HG03575 (cell line): ENCODE measurements at regions not wholly inside any gene's neighbourhood (a gene's known extent, or its start where the extent isn't known, plus 50 kb on each side); places are given as distances from the start of the nearest gene placed in this dataset.
"Not testable (repeated sequence)": the region's sequence is repeated elsewhere in the genome, so short reads cannot be mapped to it uniquely, and the experiment has no call there.

Experiments used
- ATAC-seq: cut with Tn5 transposase; IDR thresholded peaks from one replicate; pipeline ENCODE4 v1.9.1; 2021; ENCODE audit not compliant: unreplicated experiment, insufficient number of reproducible peaks, low FRiP score; ENCODE audit errors: extremely low read depth

- no peak for ATAC-seq
These were observed 2695.0 kb upstream of the DEFB115 start for GRCh38 chr20:28562510-28562898.

- not testable (repeated sequence) for ATAC-seq
These were observed 2694.5 kb upstream of the DEFB115 start for GRCh38 chr20:28562899-28563521.

GRCh38 chr20:28564024-28564423 lies 2693.4 kb upstream of the DEFB115 start:
- ATAC-seq, result not testable (repeated sequence)

- not testable (repeated sequence) for ATAC-seq
These were observed 2692.6 kb upstream of the DEFB115 start for GRCh38 chr20:28564688-28565463.

- ATAC-seq, result not testable (repeated sequence)
These were observed 2681.5 kb upstream of the DEFB115 start for GRCh38 chr20:28575991-28576390.

- ATAC-seq, result not testable (repeated sequence)
These were observed 2665.8 kb upstream of the DEFB115 start for GRCh38 chr20:28591680-28592079.

GRCh38 chr20:28593383-28593782 lies 2664.1 kb upstream of the DEFB115 start:
- ATAC-seq, result not testable (repeated sequence)

- not testable (repeated sequence) for ATAC-seq
These were observed 2663.0 kb upstream of the DEFB115 start for GRCh38 chr20:28594476-28594875.

GRCh38 chr20:28602006-28602402 lies 2655.5 kb upstream of the DEFB115 start:
- not testable (repeated sequence) for ATAC-seq

- ATAC-seq, result peak; percentile 93
These were observed 2654.9 kb upstream of the DEFB115 start for GRCh38 chr20:28602403-28603217.

- not testable (repeated sequence) for ATAC-seq
These were observed 2654.3 kb upstream of the DEFB115 start for GRCh38 chr20:28603218-28603577.

GRCh38 chr20:28616354-28616753 lies 2641.1 kb upstream of the DEFB115 start:
- no peak for ATAC-seq

GRCh38 chr20:28619956-28620651 lies 2637.4 kb upstream of the DEFB115 start:
- ATAC-seq, result not testable (repeated sequence)

GRCh38 chr20:28625112-28625511 lies 2632.4 kb upstream of the DEFB115 start:
- not testable (repeated sequence) for ATAC-seq

GRCh38 chr20:28640831-28641230 lies 2616.6 kb upstream of the DEFB115 start:
- ATAC-seq, result not testable (repeated sequence)
